NCI-H2029 treated with DMSO at 0.1 percent for 48 hours (cell line): ENCODE measurements at regions not wholly inside any gene's neighbourhood (a gene's known extent, or its start where the extent isn't known, plus 50 kb on each side); places are given as distances from the start of the nearest gene placed in this dataset.
"Not testable (repeated sequence)": the region's sequence is repeated elsewhere in the genome, so short reads cannot be mapped to it uniquely, and the experiment has no call there.

Experiments
- DNase-seq: peaks from one replicate; lab custom pipeline; 2025; lab: John Stamatoyannopoulos, UW

DNA sequence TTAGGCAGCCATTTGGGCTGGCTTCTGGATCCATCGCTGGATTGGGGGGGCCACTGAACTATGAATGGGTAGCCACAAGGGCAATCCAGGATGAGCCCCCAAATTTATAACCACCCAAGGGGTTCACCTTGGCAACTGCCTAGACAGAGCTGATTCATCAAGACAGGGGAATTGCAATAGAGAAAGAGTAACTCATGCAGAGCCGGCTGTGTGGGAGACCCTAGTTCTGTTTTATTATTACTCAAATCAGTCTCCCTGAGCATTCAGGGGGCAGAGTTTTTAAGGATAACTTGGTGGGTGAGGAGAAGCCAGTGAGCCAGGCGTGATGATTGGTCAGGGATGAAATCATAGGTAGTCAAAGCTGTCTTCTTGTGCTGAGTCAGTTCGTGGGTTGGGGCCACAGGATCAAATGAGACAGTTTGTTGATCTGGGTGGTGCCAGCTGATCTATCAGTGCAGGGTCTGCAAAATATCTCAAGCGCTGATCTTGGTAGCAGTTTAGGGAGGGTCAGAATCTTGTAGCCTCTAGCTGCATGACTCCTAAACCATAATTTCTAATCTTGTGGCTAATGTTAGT is 57.9 kb downstream of the DNAJB9 start:
- no peak for DNase-seq

DNA sequence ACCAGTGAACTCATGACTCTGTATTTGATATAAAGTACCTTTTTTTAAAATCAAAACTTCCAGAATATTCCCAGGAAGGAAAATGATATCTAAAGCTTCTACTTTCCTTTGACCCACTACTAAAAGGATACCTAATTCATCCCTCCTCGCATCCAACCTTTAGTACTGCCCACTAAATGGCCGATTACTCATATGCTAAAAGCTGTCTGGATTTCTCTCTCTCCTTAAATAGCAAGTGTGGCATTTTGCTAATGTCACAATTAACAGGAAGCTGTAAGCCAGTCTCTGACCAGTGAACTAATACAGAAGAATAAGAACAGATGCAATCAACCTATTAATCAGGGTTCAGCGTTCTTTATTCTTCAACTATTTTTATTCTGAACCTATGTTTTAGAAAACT is 59.0 kb downstream of the DNAJB9 start:
- no peak for DNase-seq

DNA sequence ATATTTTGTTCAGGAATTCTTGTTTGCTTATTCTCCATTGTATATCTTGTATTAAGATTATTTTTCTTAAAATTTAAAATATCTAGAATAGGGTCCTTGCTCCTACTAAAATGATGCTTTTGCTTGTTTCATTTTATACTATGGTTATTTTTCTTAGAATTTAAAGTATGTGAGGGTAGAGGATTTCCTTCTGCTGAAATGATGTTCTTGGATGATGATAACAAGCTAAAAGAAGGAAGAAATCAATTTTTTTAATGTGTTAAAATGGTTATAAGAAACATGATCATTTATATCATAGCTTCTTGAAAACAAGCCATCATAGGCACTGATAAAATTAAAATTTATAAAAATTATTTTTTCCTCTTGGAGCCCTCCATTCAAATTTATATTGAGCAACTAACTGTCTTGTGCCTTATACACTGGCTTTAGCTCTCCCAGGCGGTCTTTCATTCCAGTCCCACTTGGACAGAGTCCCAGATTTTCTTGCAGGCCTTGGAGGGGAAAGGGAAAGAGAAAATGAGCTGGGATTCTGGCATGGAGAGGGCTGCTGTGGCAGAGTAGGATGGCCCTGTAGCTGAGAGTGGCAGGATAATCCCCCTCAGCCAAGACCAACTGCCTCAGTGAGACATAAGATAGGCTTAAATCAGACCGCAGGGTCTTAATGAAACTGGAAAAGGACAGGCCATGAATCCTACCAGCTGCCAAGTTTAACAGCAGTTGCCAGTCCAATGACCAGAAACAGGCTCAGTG is 60.2 kb downstream of the DNAJB9 start:
- peak; percentile 16 for DNase-seq

DNA sequence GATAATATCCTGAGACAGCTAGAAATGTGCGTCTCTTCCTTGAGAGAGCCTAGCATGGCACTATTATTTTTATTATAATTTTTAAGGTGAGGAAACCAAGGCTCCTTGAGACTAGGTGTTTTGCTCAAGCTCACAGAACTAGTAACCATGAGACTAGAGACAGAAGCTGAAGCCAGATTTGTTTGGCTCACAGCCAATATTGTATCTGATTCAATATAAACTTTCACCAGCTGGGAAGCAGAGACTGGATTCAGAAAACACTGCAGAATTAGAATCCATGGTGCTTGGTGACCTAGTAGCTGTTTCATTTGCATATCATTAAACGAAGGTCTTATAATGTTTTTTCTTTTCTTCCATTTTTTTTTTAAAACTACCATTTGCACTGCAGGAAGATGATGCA is 64.4 kb downstream of the DNAJB9 start:
- DNase-seq = no peak

DNA sequence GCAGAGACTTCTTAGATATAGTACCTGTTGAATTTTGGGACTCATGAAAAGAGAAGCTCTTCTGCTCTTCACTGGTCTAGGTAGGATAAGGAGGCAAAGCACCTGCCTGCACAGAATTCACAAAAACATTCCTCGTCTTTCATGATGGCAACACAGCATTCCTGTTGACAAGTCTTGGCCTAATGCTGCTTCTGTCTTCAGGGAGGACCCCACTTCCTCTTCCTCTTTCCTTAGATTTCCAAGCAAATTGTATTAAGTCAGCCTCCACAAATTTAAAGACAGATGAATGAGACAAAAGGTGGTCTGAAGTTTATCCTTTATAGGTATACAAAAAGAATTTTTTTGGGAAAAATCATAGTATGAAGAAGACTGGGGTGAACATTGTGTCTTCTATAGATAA is 64.9 kb downstream of the DNAJB9 start:
- DNase-seq = no peak

DNA sequence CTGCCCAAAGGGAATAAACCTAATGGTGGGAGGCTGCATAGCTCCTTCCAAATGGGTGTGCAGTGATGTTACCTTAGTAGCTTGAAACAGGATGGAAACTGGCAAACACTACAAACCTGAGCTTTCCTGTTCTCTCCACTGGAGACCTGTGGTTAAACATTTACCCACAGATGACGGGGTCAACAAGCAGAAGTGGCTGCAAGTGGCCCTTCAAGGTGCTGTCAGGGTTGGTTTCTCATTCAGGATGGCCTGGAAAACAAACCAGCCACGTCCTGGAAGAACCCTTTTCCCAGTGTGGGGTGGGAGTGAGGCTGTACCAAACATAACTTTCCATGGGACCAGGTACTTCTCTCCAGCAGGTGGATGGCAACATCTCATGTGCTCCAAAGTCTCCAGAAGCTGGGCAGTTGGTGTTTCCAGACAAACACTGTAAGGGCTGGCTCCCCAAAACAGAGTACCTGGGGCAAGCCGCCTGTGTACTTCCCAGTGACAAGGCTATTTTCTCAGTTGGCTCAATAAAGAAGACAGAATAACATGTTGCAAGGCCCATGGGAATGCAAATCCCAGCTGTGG is 67.5 kb downstream of the DNAJB9 start:
- DNase-seq = peak; percentile 85

DNA sequence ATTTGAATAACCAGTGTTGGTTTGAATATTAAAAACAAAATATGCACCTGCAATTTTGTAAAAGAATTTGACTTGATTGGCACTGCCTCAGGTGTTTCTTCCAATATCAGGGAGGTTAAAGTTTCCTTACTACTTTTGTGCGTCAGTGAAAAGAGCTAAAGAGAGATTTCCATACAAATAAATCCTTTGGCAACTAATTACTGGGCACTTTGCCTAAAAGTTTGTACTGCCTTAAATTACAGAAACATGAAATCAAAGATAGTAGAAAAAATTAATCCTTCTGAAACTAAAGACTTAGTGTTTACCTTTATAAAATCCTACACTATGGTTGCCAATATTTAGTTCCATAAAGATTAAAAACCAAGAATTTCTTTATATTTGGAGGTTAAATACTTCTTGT is 72.5 kb downstream of the DNAJB9 start:
- no peak for DNase-seq

DNA sequence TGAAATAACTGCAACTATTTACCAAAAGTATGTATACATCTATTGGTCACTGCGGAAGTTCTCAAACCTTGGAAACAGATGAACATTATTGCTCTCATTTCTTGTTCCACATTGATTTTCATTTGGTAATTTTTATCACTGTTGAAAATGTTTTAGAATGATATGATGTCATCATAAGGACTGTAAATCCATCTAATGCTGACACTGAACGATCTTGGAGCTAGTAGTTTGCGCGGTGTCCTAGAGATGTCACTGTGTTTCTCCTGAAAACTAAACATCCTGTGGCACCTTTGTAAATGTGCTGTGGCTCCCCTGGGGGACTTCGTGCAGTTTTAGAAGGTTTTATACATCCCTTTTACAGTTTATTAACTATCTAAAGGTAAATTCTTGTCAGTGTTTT is 73.5 kb downstream of the DNAJB9 start:
- no peak for DNase-seq

DNA sequence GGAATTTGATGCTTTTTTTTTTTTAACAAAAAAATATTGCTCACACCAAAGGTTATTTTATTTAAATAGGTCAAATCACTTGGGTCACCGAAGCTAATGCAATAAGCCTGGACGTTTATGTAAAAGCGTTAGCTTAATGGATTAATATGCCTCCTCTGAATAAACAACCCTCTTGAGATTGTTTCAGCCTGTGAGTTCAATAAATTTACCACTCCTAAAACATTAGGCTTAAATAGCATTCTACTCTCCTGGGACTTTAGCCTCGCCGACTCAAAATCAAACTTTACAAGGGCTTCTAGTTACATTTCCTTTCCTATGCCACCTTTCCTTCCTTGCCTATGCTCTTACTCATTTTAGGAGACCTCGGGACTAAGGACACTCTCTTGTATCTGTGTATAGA is 79.3 kb downstream of the DNAJB9 start:
- no peak for DNase-seq

DNA sequence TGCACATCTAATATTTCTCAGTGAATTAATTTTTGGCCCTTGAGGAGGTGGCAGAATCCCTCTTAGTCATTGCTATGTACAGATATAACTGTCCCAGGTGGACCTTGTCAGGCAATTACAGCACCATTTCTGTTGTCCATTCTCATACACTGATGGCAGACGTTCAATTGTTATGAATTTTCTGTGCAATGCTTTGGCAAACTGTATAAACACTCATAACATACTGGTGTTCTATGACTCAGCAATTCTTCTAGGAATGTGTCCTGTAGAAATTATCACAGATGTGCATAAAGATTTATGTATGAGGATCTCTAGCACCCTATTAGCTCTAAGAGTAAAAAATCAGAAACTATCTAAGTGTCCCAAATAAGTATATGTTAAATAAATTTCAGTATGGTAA is 80.8 kb downstream of the DNAJB9 start:
- DNase-seq = no peak

DNA sequence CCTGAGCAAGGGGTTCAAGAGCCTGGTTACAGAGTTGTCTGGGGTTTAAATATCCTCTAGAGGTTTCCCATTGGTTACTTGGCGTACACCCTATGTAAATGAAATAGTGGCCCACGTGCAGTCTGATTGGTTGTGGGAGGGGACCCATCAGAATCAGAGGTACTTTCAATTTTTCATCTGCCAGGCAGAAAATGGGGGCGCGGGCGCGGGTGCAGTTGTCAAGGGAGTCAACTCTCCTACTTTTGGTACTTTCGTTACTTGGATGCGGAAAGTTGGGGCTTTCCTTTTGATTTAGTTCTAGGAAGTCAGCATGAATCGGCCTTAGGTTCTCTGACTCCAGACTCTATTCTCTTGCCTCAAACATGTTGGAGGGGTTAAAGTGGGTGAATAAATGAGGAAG is 83.2 kb downstream of the DNAJB9 start:
- no peak for DNase-seq

DNA sequence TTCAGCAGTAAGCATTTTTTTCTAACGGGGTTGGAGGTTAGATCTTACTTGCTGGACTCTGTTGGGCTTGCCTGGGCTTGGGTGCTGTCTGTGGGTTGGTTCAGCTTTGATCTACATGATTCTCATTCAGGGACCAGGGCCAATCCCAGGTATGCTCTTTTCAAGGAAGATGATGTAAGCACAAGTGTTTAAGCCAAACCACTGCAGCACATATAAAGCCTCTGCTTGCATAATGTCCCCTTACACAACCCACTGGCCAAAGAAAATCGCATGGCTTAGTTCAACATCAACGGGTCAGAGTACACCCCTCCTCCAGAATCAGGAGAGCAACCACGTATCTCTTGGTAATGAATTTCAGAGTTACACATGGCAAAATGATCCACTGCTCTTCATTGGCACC is 83.9 kb downstream of the DNAJB9 start:
- DNase-seq = no peak

DNA sequence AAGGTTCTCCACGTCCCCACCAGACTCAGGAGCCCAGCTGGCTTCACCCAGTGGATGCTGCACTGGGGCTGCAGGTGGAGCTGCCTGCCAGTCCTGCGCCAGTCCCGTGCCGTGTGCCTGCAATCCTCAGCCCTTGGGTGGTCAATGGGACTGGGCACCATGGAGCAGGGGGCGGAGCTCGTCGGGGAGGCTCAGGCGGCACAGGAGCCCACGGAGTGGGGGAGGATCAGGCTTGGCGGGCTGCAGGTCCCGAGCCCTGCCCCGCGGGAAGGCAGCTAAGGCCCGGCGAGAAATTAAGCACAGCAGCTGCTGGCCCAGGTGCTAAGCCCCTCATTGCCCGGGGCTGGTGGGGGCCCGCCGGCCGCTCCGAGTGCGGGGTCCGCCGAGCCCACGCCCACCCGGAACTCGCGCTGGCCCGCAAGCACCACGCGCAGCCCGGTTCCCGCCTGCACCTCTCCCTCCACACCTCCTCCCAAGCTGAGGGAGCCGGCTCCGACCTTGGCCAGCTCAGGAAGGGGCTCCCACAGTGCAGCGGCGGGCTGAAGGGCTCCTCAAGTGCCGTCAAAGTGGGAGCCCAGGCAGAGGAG is 87.6 kb downstream of the DNAJB9 start:
- not testable (repeated sequence) for DNase-seq

DNA sequence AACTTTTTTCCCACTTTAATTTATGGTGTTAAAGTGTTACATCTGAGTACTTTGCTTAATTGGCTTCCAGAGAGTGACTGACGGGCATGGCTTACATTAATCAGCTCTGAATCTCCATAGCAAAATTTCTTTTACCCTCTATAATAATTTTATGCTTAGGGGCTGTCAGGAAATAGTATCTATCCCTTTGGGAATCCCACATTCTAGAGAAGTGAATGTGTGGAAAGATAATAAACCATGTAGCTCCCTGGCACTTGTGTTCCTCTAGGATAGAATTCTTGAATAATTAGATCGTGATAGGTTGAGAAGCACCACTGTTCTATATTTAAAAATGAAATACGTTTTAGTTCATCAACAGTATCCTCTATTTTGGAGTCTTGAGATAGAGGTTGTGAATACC is 89.6 kb downstream of the DNAJB9 start:
- DNase-seq = no peak

DNA sequence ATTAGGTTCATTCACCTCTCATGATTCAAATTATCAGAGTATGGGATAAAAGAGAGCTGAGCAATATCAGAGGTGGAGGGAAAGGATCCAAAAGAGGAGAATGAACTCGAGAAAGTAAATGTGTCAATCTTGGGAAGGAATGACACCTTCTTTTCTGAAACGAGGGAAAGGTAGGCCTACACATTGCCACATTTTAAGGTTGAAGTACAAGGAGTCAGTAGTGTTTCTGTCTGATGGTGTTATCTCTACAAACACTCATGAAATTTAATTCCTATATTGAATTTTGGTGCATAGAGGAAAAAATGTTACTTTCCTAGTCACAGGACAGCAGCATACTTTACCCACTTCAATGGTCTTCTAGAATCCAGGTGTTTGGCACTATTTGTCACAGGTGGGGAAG is 90.2 kb downstream of the DNAJB9 start:
- no peak for DNase-seq

DNA sequence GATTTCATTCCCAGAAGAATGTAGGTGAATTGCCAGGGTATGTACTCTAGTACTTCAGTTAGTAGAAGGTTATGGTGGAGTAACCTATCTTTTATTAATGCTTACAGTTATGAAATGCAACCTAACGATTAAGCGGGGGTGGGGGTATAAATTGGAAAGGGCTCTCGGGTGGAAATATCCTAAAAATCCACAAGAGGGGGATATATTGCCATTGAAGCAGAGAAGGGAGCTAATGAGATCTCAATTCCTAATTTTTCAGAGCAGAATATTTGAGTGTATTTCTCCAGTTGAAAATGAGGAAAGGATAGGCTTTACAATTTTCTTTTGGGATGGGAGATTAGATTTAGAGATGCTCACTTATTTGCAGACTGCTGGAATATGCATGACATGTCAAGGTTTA is 90.8 kb downstream of the DNAJB9 start:
- no peak for DNase-seq

DNA sequence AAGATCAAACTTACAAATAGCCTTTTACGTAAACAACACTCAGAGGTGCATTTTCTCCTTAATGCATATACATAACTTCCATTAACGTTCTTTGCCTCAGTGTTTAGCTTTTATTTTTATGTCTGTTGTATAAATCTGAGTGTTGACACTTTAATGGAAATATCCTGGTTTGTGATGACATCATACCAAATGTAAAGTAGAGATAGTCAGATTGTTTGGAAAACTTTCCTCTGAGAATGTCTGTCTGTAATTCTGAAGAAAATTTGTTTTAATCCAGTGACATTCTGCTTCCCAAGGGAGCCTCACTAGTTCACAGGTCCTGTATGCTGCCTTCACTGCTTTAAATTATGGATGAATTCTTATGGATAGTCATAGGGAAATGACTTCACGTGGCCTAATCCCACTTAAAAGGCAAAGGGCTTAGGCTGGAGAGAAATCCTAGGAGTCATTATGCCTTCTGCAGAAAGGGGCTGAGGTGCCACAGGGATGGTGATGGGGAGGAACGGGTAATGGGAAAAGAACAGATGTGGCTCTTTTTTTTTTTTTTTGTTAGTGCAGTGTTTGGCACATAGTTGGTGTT is 93.2 kb downstream of the DNAJB9 start:
- no peak for DNase-seq

DNA sequence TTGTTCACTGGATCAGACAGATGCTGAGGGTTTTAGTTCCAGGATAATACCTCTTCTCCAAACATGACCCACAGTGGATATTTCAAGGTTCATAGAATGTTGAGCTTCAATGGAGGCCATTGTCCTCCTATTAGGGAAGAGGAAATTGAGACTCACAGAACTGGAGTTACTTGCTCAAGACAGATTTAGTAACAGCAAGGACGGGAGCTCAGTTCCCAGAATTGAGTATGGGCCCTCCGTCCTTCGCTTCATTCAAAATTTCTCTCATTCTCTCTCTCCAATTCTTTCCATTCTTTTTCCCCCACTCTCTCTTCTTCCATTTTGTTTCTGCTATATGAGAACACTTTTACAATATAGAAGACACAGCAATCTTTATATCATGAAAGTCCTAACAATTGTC is 94.0 kb downstream of the DNAJB9 start:
- DNase-seq = no peak

DNA sequence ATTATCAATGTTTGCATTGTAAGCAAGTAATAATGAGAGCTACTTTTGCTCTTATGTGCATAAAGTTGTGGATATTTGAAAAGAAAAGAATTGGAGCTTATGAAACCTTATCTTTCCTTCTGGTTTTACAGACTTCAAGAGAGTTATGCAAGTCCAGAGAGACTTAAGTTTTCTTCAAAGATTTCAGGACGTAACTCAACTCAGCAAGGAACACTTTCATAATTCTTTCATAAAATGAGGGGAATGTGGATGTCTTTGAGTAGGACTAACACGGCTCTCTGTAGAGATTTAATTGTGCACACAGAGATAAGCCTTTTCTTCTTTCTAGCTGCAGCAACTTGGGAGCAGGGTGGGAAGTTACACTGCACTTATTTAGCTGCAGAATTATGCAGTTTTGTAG is 97.5 kb downstream of the DNAJB9 start:
- DNase-seq = no peak

DNA sequence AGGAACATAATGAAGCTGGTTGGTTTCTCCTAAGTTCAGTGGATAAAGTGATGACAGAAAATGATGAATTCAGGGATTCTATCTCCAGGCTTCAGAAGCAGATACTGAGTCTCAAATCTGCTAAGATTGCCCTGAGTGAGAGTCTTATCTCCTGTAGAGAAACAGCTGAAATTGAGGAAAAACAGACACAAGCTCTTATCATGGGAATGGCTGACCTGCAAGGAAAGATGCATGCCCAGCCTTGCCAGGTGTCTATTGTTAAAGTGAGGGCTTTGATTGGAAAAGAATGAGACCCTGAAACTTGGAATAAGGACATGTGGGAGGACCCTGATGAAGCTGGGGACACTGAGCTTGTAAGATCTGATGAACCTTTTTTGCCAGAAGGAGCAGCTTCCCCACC is 100.3 kb downstream of the DNAJB9 start:
- no peak for DNase-seq

DNA sequence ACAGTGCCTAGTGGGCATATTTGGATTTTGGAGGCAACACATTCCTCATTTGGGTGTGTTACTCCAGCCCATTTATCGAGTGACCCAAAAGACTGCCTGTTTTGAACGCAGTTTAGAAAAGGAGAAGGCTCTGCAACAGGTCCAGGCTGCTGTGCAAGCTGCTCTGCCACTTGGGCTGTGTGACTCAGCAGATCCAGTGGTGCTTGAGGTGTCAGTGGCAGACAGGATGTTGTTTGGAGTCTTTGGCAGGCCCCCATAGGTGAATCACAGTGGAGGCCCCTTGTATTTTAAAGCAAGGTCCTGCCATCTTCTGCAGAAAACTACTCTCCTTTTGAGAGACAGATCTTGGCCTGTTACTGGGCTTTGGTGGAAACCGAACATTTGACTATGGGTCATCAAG is 104.0 kb downstream of the DNAJB9 start:
- DNase-seq = not testable (repeated sequence)

DNA sequence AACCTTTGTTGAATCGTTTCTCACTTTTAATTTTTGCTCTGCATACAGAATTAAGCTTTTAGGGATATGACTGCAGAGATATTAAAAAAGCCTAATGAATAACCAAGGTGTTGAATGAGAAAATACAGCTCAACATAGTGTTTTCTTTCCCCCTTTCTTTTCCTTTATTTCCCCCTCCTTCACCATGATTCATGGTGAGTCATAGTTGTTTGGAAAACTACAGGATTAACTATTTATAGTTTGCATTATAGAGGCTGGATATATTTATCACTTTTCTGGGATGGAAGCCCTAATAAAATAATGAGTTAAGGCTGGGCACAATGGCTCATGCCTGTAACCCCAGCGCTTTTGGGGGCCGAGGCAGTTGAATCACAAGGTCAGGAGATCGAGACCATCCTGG is 115.0 kb downstream of the DNAJB9 start:
- no peak for DNase-seq

DNA sequence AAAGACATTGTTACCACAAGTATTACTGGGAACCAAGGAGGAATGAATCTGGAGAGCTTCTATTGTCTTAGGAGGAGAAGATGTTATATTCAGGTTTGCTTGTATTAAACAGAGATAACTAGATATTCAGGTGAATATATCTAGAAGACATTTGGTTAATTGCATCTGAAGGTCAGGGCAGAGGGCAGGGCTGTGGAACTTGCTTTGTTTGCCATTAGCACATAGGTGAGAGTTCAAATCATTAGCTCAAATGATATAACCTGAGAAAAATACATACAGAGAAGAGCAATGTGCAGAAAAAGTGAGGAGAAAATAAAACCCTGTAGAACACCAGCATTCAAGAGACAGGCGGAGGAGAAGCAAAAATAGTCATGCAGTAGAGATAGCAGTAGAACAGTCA is 116.8 kb downstream of the DNAJB9 start:
- DNase-seq = no peak
